ENCODE measurements at regions not wholly inside any gene's neighbourhood (a gene's known extent, or its start where the extent isn't known, plus 50 kb on each side); places are given as distances from the start of the nearest gene placed in this dataset.

GRCh38 chr20:7087803-7088202 is 320.3 kb downstream of the BMP2 start:
- H3K9ac ChIP-seq (ENCODE audit: low read depth, low read length, poor library complexity, severe bottlenecking), result no peak overlapping the region
- H3K4me3 ChIP-seq (ENCODE audit: low read length, poor library complexity, severe bottlenecking), result no peak overlapping the region
- TF ChIP-seq EZH2phosphoT487 (IDR thresholded peaks at IDR 0.05; ENCODE audit: borderline replicate concordance), result no peak
- TF ChIP-seq, protein P1, sequence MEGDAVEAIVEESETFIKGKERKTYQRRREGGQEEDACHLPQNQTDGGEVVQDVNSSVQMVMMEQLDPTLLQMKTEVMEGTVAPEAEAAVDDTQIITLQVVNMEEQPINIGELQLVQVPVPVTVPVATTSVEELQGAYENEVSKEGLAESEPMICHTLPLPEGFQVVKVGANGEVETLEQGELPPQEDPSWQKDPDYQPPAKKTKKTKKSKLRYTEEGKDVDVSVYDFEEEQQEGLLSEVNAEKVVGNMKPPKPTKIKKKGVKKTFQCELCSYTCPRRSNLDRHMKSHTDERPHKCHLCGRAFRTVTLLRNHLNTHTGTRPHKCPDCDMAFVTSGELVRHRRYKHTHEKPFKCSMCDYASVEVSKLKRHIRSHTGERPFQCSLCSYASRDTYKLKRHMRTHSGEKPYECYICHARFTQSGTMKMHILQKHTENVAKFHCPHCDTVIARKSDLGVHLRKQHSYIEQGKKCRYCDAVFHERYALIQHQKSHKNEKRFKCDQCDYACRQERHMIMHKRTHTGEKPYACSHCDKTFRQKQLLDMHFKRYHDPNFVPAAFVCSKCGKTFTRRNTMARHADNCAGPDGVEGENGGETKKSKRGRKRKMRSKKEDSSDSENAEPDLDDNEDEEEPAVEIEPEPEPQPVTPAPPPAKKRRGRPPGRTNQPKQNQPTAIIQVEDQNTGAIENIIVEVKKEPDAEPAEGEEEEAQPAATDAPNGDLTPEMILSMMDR (conservative IDR thresholded peaks at IDR 0.05; ENCODE audit: low read length), result no peak
- H3K27me3 ChIP-seq (ENCODE audit: insufficient read depth, low read length, poor library complexity, severe bottlenecking), result no peaks in the 10 kb centered on the region
- H3K4me1 ChIP-seq (ENCODE audit: insufficient read depth, low read length, poor library complexity, severe bottlenecking), result no peaks in the 10 kb centered on the region
- H3K9me2 ChIP-seq (replicated peaks; ENCODE audit: low read depth, low read length), result no peaks in the 10 kb centered on the region
- no peaks in the 10 kb centered on the region for H3K79me2 ChIP-seq (ENCODE audit: insufficient read depth, low read length)
- H3K4me2 ChIP-seq (ENCODE audit: low read depth, low read length, poor library complexity, severe bottlenecking), result no peak overlapping the region
- H3K9me3 ChIP-seq (ENCODE audit: insufficient read depth, low read depth, low read length), result no peaks in the 10 kb centered on the region
- H2AFZ ChIP-seq (ENCODE audit: low read length), result no peak overlapping the region
- no peaks in the 10 kb centered on the region for H4K20me1 ChIP-seq (ENCODE audit: insufficient read depth, low read length, poor library complexity, severe bottlenecking)
- H3K36me3 ChIP-seq (ENCODE audit: insufficient read depth, low read length), result no peaks in the 10 kb centered on the region
- H3F3A ChIP-seq (ENCODE audit: low read depth), result no peaks in the 10 kb centered on the region

GRCh38 chr20:7090001-7090400 is 322.5 kb downstream of the BMP2 start:
- Histone ChIP-seq H3K4me1 (ENCODE audit: insufficient read depth, low read length, poor library complexity, severe bottlenecking) (no peaks in the 10 kb centered on the region), H3F3A (ENCODE audit: low read depth) (no peaks in the 10 kb centered on the region), H3K9ac (ENCODE audit: low read depth, low read length, poor library complexity, severe bottlenecking) (no peak overlapping the region), H3K79me2 (ENCODE audit: insufficient read depth, low read length) (no peaks in the 10 kb centered on the region), H3K4me3 (ENCODE audit: low read length, poor library complexity, severe bottlenecking) (no peak overlapping the region), H3K36me3 (ENCODE audit: insufficient read depth, low read length) (no peaks in the 10 kb centered on the region), H4K20me1 (ENCODE audit: insufficient read depth, low read length, poor library complexity, severe bottlenecking) (no peaks in the 10 kb centered on the region), H3K9me2 (replicated peaks; ENCODE audit: low read depth, low read length) (no peaks in the 10 kb centered on the region), H3K9me3 (ENCODE audit: insufficient read depth, low read depth, low read length) (no peaks in the 10 kb centered on the region), H2AFZ (ENCODE audit: low read length) (no peak overlapping the region), H3K27me3 (ENCODE audit: insufficient read depth, low read length, poor library complexity, severe bottlenecking) (no peaks in the 10 kb centered on the region), H3K4me2 (ENCODE audit: low read depth, low read length, poor library complexity, severe bottlenecking) (no peak overlapping the region)
- TF ChIP-seq, protein P1 (conservative IDR thresholded peaks at IDR 0.05; ENCODE audit: low read length), result no peak

DNA sequence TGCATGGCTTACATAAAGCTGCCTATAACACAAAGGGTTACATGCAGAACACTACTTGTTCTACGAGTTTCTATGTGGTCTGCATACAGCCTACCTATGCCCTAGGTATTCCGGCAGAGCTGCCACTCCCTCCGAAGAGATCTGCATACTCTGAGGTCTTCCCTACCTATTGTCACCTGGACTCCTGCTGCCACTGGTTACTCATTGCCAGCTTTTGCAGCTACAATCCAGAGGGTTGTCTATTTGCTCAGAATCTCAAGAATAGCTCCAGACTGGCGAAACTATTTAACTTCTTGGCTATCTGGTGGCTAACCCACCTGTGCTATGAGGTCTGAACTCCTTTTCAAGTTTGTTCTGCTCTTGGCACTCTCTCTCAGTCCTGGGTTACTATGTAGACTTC is 323.3 kb downstream of the BMP2 start:
- Histone ChIP-seq H3K9me2 (replicated peaks; ENCODE audit: low read depth, low read length) (no peaks in the 10 kb centered on the region), H3K79me2 (ENCODE audit: insufficient read depth, low read length) (no peaks in the 10 kb centered on the region), H3K9me3 (ENCODE audit: insufficient read depth, low read depth, low read length) (no peaks in the 10 kb centered on the region), H3K4me2 (ENCODE audit: low read depth, low read length, poor library complexity, severe bottlenecking) (no peak overlapping the region), H3K4me3 (ENCODE audit: low read length, poor library complexity, severe bottlenecking) (no peak overlapping the region), H3K4me1 (ENCODE audit: insufficient read depth, low read length, poor library complexity, severe bottlenecking) (no peaks in the 10 kb centered on the region), H3K36me3 (ENCODE audit: insufficient read depth, low read length) (no peaks in the 10 kb centered on the region), H3F3A (ENCODE audit: low read depth) (no peaks in the 10 kb centered on the region), H4K20me1 (ENCODE audit: insufficient read depth, low read length, poor library complexity, severe bottlenecking) (no peaks in the 10 kb centered on the region), H3K27me3 (ENCODE audit: insufficient read depth, low read length, poor library complexity, severe bottlenecking) (no peaks in the 10 kb centered on the region), H3K9ac (ENCODE audit: low read depth, low read length, poor library complexity, severe bottlenecking) (no peak overlapping the region), H2AFZ (ENCODE audit: low read length) (no peak overlapping the region)
- no peak for TF ChIP-seq EZH2phosphoT487 (IDR thresholded peaks at IDR 0.05; ENCODE audit: borderline replicate concordance)
- TF ChIP-seq, protein P1 (conservative IDR thresholded peaks at IDR 0.05; ENCODE audit: low read length), result no peak
